ENCODE measurements at regions not wholly inside any gene's neighbourhood (a gene's known extent, or its start where the extent isn't known, plus 50 kb on each side); places are given as distances from the start of the nearest gene placed in this dataset.

DNA sequence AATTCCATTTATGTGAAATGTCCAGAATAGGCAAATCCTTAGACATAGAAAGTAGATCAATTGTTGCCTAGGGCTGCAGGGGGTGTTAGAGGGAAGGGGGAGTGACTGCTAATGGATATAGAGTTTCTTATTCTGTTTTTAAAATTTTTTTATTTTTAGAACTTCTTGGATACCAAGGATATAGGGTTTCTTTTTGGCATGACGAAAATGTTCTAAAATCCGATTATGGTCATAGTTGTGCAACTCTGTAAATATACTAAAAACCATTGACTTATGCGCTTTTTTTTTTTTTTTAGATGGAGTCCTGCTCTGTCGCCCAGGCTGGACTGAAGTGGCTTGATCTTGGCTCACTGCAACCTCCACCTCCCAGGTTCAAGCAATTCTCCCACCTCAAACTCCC, 125.2 kb upstream of the USP9X start:
- intact Hi-C loops (cut with micrococcal nuclease): no loop called here
- no peaks in the 10 kb centered on the region for H3K9me3 ChIP-seq (replicated peaks in 1 of 2; ENCODE audit: control insufficient read depth in 1 of 2, insufficient read depth in 1 of 2, low read length in 2 of 2)
- no peak for TF ChIP-seq CTCF (IDR thresholded peaks at IDR 0.05)
- Mint-ChIP-seq H3K27ac (no peak overlapping the region), H3K27me3 (ENCODE audit: low read depth in 3 of 3) (peaks cover 0 to 5% (median 0%) of the 10 kb centered on the region in 3 donors), H3K9me3 (peaks cover 0 to 7% (median 2%) of the 10 kb centered on the region in 7 donors), H3K36me3 (no peaks in the 10 kb centered on the region), H3K4me1 (peaks cover 10% of the 10 kb centered on the region), H3K4me3 (no peak overlapping the region)
- no peak overlapping the region for H3K4me3 ChIP-seq (replicated peaks in 1 of 3; ENCODE audit: low read depth in 2 of 3, low read length in 3 of 3)
- H3K79me2 ChIP-seq (ENCODE audit: insufficient read depth, low read length): no peaks in the 10 kb centered on the region
- no peak overlapping the region for H3K4me2 ChIP-seq (replicated peaks; ENCODE audit: extremely low read depth, low read length, poor library complexity, severe bottlenecking)
- no peaks in the 10 kb centered on the region for H3K36me3 ChIP-seq (replicated peaks in 1 of 2; ENCODE audit: control insufficient read depth in 1 of 2, insufficient read depth in 2 of 2, low read length in 2 of 2)
- H4K20me1 ChIP-seq (ENCODE audit: insufficient read depth, low read length): no peaks in the 10 kb centered on the region
- no peaks in the 10 kb centered on the region for H3K27me3 ChIP-seq (ENCODE audit: control insufficient read depth in 2 of 2, insufficient read depth in 2 of 2, low read length in 2 of 2)
- no peak overlapping the region for H2AFZ ChIP-seq (ENCODE audit: insufficient read depth, low read depth, low read length, poor library complexity, severe bottlenecking)
- peaks cover 0 to 3% of the 10 kb centered on the region in 2 donors for H3K4me1 ChIP-seq (ENCODE audit: control insufficient read depth in 1 of 2, insufficient read depth in 2 of 2, low read length in 2 of 2)
- DNase-seq: no peak
- WGBS (ENCODE audit: insufficient coverage): no CpG with 5 or more reads among the region's 4 CpGs
- no peak overlapping the region for H3K9ac ChIP-seq (ENCODE audit: insufficient read depth, low read length, poor library complexity, severe bottlenecking)
- H3K27ac ChIP-seq (ENCODE audit: low read depth in 1 of 2, low read length in 2 of 2): no peak overlapping the region

GRCh38 chrX:40962793-40963407, 122.3 kb upstream of the USP9X start:
- H3K36me3 Mint-ChIP-seq: no peaks in the 10 kb centered on the region
- H3K4me2 ChIP-seq (replicated peaks; ENCODE audit: extremely low read depth, low read length, poor library complexity, severe bottlenecking): no peak overlapping the region
- H3K79me2 ChIP-seq (ENCODE audit: insufficient read depth, low read length): no peaks in the 10 kb centered on the region
- H3K4me3 Mint-ChIP-seq: no peak overlapping the region
- H3K27ac Mint-ChIP-seq: no peak overlapping the region
- no peak overlapping the region for H3K9ac ChIP-seq (ENCODE audit: insufficient read depth, low read length, poor library complexity, severe bottlenecking)
- no peaks in the 10 kb centered on the region for H3K9me3 ChIP-seq (replicated peaks in 1 of 2; ENCODE audit: control insufficient read depth in 1 of 2, insufficient read depth in 1 of 2, low read length in 2 of 2)
- intact Hi-C loops (cut with micrococcal nuclease): no loop called here
- no peak overlapping the region for H3K27ac ChIP-seq (ENCODE audit: low read depth in 1 of 2, low read length in 2 of 2)
- WGBS (ENCODE audit: insufficient coverage): no CpG with 5 or more reads among the region's 12 CpGs
- H3K36me3 ChIP-seq (replicated peaks in 1 of 2; ENCODE audit: control insufficient read depth in 1 of 2, insufficient read depth in 2 of 2, low read length in 2 of 2): no peaks in the 10 kb centered on the region
- peaks cover 15% of the 10 kb centered on the region for H3K4me1 Mint-ChIP-seq
- no peak for DNase-seq
- peaks cover 0 to 5% (median 0%) of the 10 kb centered on the region in 3 donors for H3K27me3 Mint-ChIP-seq (ENCODE audit: low read depth in 3 of 3)
- no peaks in the 10 kb centered on the region for H4K20me1 ChIP-seq (ENCODE audit: insufficient read depth, low read length)
- H3K9me3 Mint-ChIP-seq: peaks cover 0 to 6% (median 1%) of the 10 kb centered on the region in 7 donors
- no peaks in the 10 kb centered on the region for H3K27me3 ChIP-seq (ENCODE audit: control insufficient read depth in 2 of 2, insufficient read depth in 2 of 2, low read length in 2 of 2)
- peaks cover 0 to 3% of the 10 kb centered on the region in 2 donors for H3K4me1 ChIP-seq (ENCODE audit: control insufficient read depth in 1 of 2, insufficient read depth in 2 of 2, low read length in 2 of 2)
- H2AFZ ChIP-seq (ENCODE audit: insufficient read depth, low read depth, low read length, poor library complexity, severe bottlenecking): no peak overlapping the region
- TF ChIP-seq CTCF (IDR thresholded peaks at IDR 0.05): no peak
- no peak overlapping the region for H3K4me3 ChIP-seq (replicated peaks in 1 of 3; ENCODE audit: low read depth in 2 of 3, low read length in 3 of 3)
